SK-N-SH treated with all-trans-retinoic acid at 6 μM for 48 hours (cell line): ENCODE measurements at regions not wholly inside any gene's neighbourhood (a gene's known extent, or its start where the extent isn't known, plus 50 kb on each side); places are given as distances from the start of the nearest gene placed in this dataset.

Source experiments
- ATAC-seq: fragments of 200-7000 bp; cut with Tn5 transposase; 3 replicates; pipeline ENCODE4 v1.9.1; 2020; ENCODE audit warnings: mild to moderate bottlenecking, moderate library complexity
- ARNTL ChIP-seq: fragments of 450-650 bp; formaldehyde crosslinking; IDR thresholded peaks from 2 replicates; pipeline ENCODE4 v1.5.0; 2020; ENCODE audit warnings: low read depth, mild to moderate bottlenecking, moderate library complexity, borderline replicate concordance
- BACH2 ChIP-seq: fragments of 250-450 bp; sonication (Bioruptor Pico); IDR thresholded peaks from 2 replicates; pipeline ENCODE4 v1.9.0; 2021; ENCODE audit warnings: mild to moderate bottlenecking, borderline replicate concordance
- CSDC2 ChIP-seq: fragments of 250-450 bp; sonication (Bioruptor Pico); IDR thresholded peaks from 2 replicates; pipeline ENCODE4 v1.5.0; 2020; ENCODE audit warnings: mild to moderate bottlenecking, moderate library complexity
- ESRRG ChIP-seq: fragments of 250-450 bp; sonication (Bioruptor Pico); IDR thresholded peaks from 2 replicates; pipeline ENCODE4 v1.6.1; 2021; ENCODE audit warnings: mild to moderate bottlenecking
- GLIS3 ChIP-seq: fragments of 250-450 bp; sonication (Bioruptor Pico); IDR thresholded peaks from 2 replicates; pipeline ENCODE4 v1.5.0; 2020; ENCODE audit warnings: mild to moderate bottlenecking, moderate library complexity
- ISL1 ChIP-seq: fragments of 250-450 bp; sonication (Bioruptor Pico); IDR thresholded peaks from 2 replicates; pipeline ENCODE4 v2.1.2; 2022; ENCODE audit warnings: mild to moderate bottlenecking, moderate library complexity
- OSR1 ChIP-seq: fragments of 250-450 bp; sonication (Bioruptor Pico); IDR thresholded peaks from 2 replicates; pipeline ENCODE4 v1.8.0; 2022; ENCODE audit warnings: moderate library complexity, mild to moderate bottlenecking, inconsistent platforms
- PATZ1 ChIP-seq: fragments of 250-450 bp; sonication (Bioruptor Pico); IDR thresholded peaks from 2 replicates; pipeline ENCODE4 v1.8.0; 2020; ENCODE audit warnings: mild to moderate bottlenecking, moderate library complexity, borderline replicate concordance
- PPARA ChIP-seq: fragments of 250-450 bp; sonication (Bioruptor Pico); IDR thresholded peaks from 2 replicates; pipeline ENCODE4 v1.5.0; 2020; ENCODE audit warnings: mild to moderate bottlenecking, borderline replicate concordance
- RARB ChIP-seq: fragments of 250-450 bp; sonication (Bioruptor Pico); IDR thresholded peaks from 2 replicates; pipeline ENCODE4 v1.8.0; 2021; ENCODE audit warnings: mild to moderate bottlenecking, moderate library complexity
- SNAI2 ChIP-seq: fragments of 250-450 bp; sonication (Bioruptor Pico); IDR thresholded peaks from 2 replicates; pipeline ENCODE4 v1.5.0; 2020; ENCODE audit warnings: mild to moderate bottlenecking, moderate library complexity
- TCF4 ChIP-seq: fragments of 250-450 bp; sonication (Bioruptor Pico); IDR thresholded peaks from 2 replicates; pipeline ENCODE4 v1.8.0; 2021; ENCODE audit warnings: mild to moderate bottlenecking, moderate library complexity, borderline replicate concordance
- TOX ChIP-seq: fragments of 250-450 bp; sonication (Bioruptor Pico); IDR thresholded peaks from 2 replicates; pipeline ENCODE4 v1.8.0; 2021; ENCODE audit warnings: mild to moderate bottlenecking, moderate library complexity, borderline replicate concordance
- TSHZ2 ChIP-seq: fragments of 250-450 bp; sonication (Bioruptor Pico); IDR thresholded peaks from 2 replicates; pipeline ENCODE4 v1.5.0; 2020; ENCODE audit warnings: mild to moderate bottlenecking, moderate library complexity
- ZC3H10 ChIP-seq: fragments of 250-450 bp; sonication (Bioruptor Pico); IDR thresholded peaks from 2 replicates; pipeline ENCODE4 v1.5.1; 2021; ENCODE audit warnings: mild to moderate bottlenecking, moderate library complexity
- ZFP3 ChIP-seq: fragments of 250-450 bp; sonication (Bioruptor Pico); IDR thresholded peaks from 2 replicates; pipeline ENCODE4 v1.5.0; 2020; ENCODE audit warnings: mild to moderate bottlenecking, moderate library complexity
- ZFP30 ChIP-seq: fragments of 450-650 bp; formaldehyde crosslinking; IDR thresholded peaks from 2 replicates; pipeline ENCODE4 v1.5.0; 2022; ENCODE audit warnings: mild to moderate bottlenecking, moderate library complexity
- ZNF565 ChIP-seq: fragments of 450-650 bp; formaldehyde crosslinking; conservative IDR thresholded peaks from 2 replicates; pipeline ENCODE4 v1.5.0; 2020; ENCODE audit warnings: low read depth, mild to moderate bottlenecking, moderate library complexity
- ZNF70 ChIP-seq: fragments of 450-650 bp; formaldehyde crosslinking; IDR thresholded peaks from 2 replicates; pipeline ENCODE4 v1.5.0; 2020; ENCODE audit warnings: mild to moderate bottlenecking, moderate library complexity
- ZNF8 ChIP-seq: fragments of 450-650 bp; formaldehyde crosslinking; IDR thresholded peaks from 2 replicates; pipeline ENCODE4 v1.5.0; 2020; ENCODE audit warnings: mild to moderate bottlenecking, moderate library complexity
- TF ChIP-seq, protein P1 (sequence below): fragments of 250-450 bp; sonication (Bioruptor Pico); IDR thresholded peaks from 2 replicates; pipeline ENCODE4 v1.8.0; 2021; ENCODE audit warnings: low read depth, mild to moderate bottlenecking, moderate library complexity, borderline replicate concordance
- TF ChIP-seq, protein P2 (sequence below): fragments of 250-450 bp; sonication (Bioruptor Pico); IDR thresholded peaks from 2 replicates; pipeline ENCODE4 v1.5.1; 2021; ENCODE audit warnings: mild to moderate bottlenecking, moderate library complexity
- TF ChIP-seq, protein P3 (sequence below): fragments of 250-450 bp; sonication (Bioruptor Pico); IDR thresholded peaks from 2 replicates; pipeline ENCODE4 v1.5.1; 2020; ENCODE audit warnings: low read depth, mild to moderate bottlenecking, moderate library complexity

- ATAC-seq = no peak
- no peak for TF ChIP-seq BACH2 (CRISPR knock-in tag)
- TF ChIP-seq, protein P1, sequence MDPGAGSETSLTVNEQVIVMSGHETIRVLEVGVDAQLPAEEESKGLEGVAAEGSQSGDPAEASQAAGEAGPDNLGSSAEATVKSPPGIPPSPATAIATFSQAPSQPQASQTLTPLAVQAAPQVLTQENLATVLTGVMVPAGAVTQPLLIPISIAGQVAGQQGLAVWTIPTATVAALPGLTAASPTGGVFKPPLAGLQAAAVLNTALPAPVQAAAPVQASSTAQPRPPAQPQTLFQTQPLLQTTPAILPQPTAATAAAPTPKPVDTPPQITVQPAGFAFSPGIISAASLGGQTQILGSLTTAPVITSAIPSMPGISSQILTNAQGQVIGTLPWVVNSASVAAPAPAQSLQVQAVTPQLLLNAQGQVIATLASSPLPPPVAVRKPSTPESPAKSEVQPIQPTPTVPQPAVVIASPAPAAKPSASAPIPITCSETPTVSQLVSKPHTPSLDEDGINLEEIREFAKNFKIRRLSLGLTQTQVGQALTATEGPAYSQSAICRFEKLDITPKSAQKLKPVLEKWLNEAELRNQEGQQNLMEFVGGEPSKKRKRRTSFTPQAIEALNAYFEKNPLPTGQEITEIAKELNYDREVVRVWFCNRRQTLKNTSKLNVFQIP = no peak
- no peak for TF ChIP-seq ISL1 (CRISPR knock-in tag)
- no peak for TF ChIP-seq CSDC2 (CRISPR knock-in tag)
- no peak for TF ChIP-seq OSR1 (CRISPR knock-in tag)
- TF ChIP-seq RARB = no peak
- TF ChIP-seq TCF4 (CRISPR knock-in tag) = no peak
- TF ChIP-seq, protein P2, sequence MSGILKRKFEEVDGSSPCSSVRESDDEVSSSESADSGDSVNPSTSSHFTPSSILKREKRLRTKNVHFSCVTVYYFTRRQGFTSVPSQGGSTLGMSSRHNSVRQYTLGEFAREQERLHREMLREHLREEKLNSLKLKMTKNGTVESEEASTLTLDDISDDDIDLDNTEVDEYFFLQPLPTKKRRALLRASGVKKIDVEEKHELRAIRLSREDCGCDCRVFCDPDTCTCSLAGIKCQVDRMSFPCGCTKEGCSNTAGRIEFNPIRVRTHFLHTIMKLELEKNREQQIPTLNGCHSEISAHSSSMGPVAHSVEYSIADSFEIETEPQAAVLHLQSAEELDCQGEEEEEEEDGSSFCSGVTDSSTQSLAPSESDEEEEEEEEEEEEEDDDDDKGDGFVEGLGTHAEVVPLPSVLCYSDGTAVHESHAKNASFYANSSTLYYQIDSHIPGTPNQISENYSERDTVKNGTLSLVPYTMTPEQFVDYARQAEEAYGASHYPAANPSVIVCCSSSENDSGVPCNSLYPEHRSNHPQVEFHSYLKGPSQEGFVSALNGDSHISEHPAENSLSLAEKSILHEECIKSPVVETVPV (CRISPR knock-in tag) = no peak
- no peak for TF ChIP-seq PATZ1 (CRISPR knock-in tag)
- TF ChIP-seq GLIS3 (CRISPR knock-in tag) = no peak
- TF ChIP-seq ESRRG (CRISPR knock-in tag) = no peak
- TF ChIP-seq TOX = no peak
- TF ChIP-seq, protein P3, sequence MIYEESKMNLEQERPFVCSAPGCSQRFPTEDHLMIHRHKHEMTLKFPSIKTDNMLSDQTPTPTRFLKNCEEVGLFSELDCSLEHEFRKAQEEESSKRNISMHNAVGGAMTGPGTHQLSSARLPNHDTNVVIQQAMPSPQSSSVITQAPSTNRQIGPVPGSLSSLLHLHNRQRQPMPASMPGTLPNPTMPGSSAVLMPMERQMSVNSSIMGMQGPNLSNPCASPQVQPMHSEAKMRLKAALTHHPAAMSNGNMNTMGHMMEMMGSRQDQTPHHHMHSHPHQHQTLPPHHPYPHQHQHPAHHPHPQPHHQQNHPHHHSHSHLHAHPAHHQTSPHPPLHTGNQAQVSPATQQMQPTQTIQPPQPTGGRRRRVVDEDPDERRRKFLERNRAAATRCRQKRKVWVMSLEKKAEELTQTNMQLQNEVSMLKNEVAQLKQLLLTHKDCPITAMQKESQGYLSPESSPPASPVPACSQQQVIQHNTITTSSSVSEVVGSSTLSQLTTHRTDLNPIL (CRISPR knock-in tag) = no peak
- TF ChIP-seq ZNF8 = no peak
- no peak for TF ChIP-seq ARNTL (CRISPR knock-in tag)
- TF ChIP-seq ZC3H10 (CRISPR knock-in tag) = no peak
Observed at GRCh38 chr4:183828839-183829238, 76.3 kb upstream of the STOX2 start.

- no peak for TF ChIP-seq SNAI2 (CRISPR knock-in tag)
- TF ChIP-seq PATZ1 (CRISPR knock-in tag) = no peak
- TF ChIP-seq, protein P1 = no peak
- no peak for TF ChIP-seq ZNF70 (CRISPR knock-in tag)
- no peak for TF ChIP-seq ZFP3 (CRISPR knock-in tag)
- no peak for TF ChIP-seq ESRRG (CRISPR knock-in tag)
- TF ChIP-seq ZC3H10 (CRISPR knock-in tag) = no peak
- no peak for TF ChIP-seq ZNF565 (CRISPR knock-in tag)
- TF ChIP-seq PPARA (CRISPR knock-in tag) = no peak
- no peak for TF ChIP-seq CSDC2 (CRISPR knock-in tag)
- no peak for TF ChIP-seq TSHZ2
- no peak for TF ChIP-seq ZFP30 (CRISPR knock-in tag)
- TF ChIP-seq BACH2 (CRISPR knock-in tag) = no peak
- TF ChIP-seq, protein P2 (CRISPR knock-in tag) = no peak
- TF ChIP-seq ISL1 (CRISPR knock-in tag) = no peak
- TF ChIP-seq OSR1 (CRISPR knock-in tag) = no peak
- TF ChIP-seq ARNTL (CRISPR knock-in tag) = no peak
- ATAC-seq = no peak
Observed at GRCh38 chr4:183830438-183830985, 74.6 kb upstream of the STOX2 start.
